HepG2 (cell line): ENCODE measurements at regions not wholly inside any gene's neighbourhood (a gene's known extent, or its start where the extent isn't known, plus 50 kb on each side); places are given as distances from the start of the nearest gene placed in this dataset.

Experiments
- CAMTA2 ChIP-seq: sonication (generic); formaldehyde crosslinking; IDR thresholded peaks from 2 replicates; pipeline ENCODE4 v1.4.0; 2020; ENCODE audit warnings: mild to moderate bottlenecking, missing genetic modification reagents, borderline replicate concordance
- LCORL ChIP-seq, 2 experiments: fragments of 450-650 bp in 1 of 2; sonication (generic) in 1 of 2; formaldehyde crosslinking in 1 of 2; IDR thresholded peaks; 2 replicates each; pipeline versions ENCODE4 v1.5.0 to v1.6.1; 2017 to 2020; ENCODE audit warnings: antibody characterized with exemption in 1 of 2, missing genetic modification reagents in 1 of 2
- MTERF4 ChIP-seq: sonication (generic); formaldehyde crosslinking; IDR thresholded peaks from 2 replicates; pipeline ENCODE4 v1.8.0; 2023; ENCODE audit warnings: mild to moderate bottlenecking, missing genetic modification reagents
- PRDM15 ChIP-seq: sonication (generic); formaldehyde crosslinking; IDR thresholded peaks from 2 replicates; pipeline ENCODE4 v1.4.0; 2020; ENCODE audit warnings: missing genetic modification reagents
- SMARCC2 ChIP-seq: fragments of 450-650 bp; IDR thresholded peaks from 2 replicates; pipeline ENCODE4 v1.6.1; 2017; ENCODE audit warnings: antibody characterized with exemption, mild to moderate bottlenecking
- SOX13 ChIP-seq, 3 experiments: fragments of 450-650 bp in 1 of 3; sonication (generic) in 1 of 3; formaldehyde crosslinking in 1 of 3; IDR thresholded peaks in 2 of 3; conservative IDR thresholded peaks in 1 of 3; 2 replicates each; pipeline versions ENCODE4 v1.5.0 to v1.6.1; 2016 to 2020; ENCODE audit warnings: antibody characterized with exemption in 1 of 3, mild to moderate bottlenecking in 1 of 3, missing compliant biosample characterization in 1 of 3, missing genetic modification reagents in 1 of 3, moderate library complexity in 1 of 3
- ZNF256 ChIP-seq: sonication (generic); formaldehyde crosslinking; conservative IDR thresholded peaks from 2 replicates; pipeline ENCODE4 v1.4.0; 2020; ENCODE audit warnings: missing genetic modification reagents
- ZNF367 ChIP-seq: sonication (generic); formaldehyde crosslinking; IDR thresholded peaks from 2 replicates; pipeline ENCODE4 v1.4.0; 2020; ENCODE audit warnings: missing genetic modification reagents, borderline replicate concordance
- ZNF512 ChIP-seq: sonication (generic); formaldehyde crosslinking; IDR thresholded peaks from 2 replicates; pipeline ENCODE4 v1.4.0; 2020; ENCODE audit warnings: mild to moderate bottlenecking, missing genetic modification reagents
- ZNF782 ChIP-seq: sonication (generic); formaldehyde crosslinking; IDR thresholded peaks from 2 replicates; pipeline ENCODE4 v1.4.0; 2020; ENCODE audit warnings: missing genetic modification reagents, mild to moderate bottlenecking, borderline replicate concordance

- no peak for TF ChIP-seq PRDM15 (CRISPR knock-in tag)
- no peak for TF ChIP-seq ZNF782 (CRISPR knock-in tag)
- no peak for TF ChIP-seq ZNF256 (CRISPR knock-in tag)
- TF ChIP-seq SMARCC2 = no peak
- TF ChIP-seq ZNF367 (CRISPR knock-in tag) = no peak
- no peak for TF ChIP-seq SOX13 (IDR thresholded peaks at IDR 0.05)
- TF ChIP-seq SOX13 (CRISPR knock-in tag; conservative IDR thresholded peaks at IDR 0.05 in 1 of 2, IDR thresholded peaks at IDR 0.05 in 1 of 2) = no peak
- no peak for TF ChIP-seq ZNF512
- TF ChIP-seq CAMTA2 (CRISPR knock-in tag) = no peak
- no peak for TF ChIP-seq LCORL (IDR thresholded peaks at IDR 0.05)
- no peak for TF ChIP-seq LCORL (CRISPR knock-in tag; IDR thresholded peaks at IDR 0.05)
- no peak for TF ChIP-seq MTERF4 (CRISPR knock-in tag)
Observed at GRCh38 chr21:23401278-23401677, 2206.0 kb downstream of the MRPL39 start (continued).
